Keratinocyte (primary cell): ENCODE measurements at regions not wholly inside any gene's neighbourhood (a gene's known extent, or its start where the extent isn't known, plus 50 kb on each side); places are given as distances from the start of the nearest gene placed in this dataset.

Source experiments
- DNase-seq: peaks from one replicate; pipeline ENCODE4 v3.0.0-alpha.2; 2011; ENCODE audit warnings: low read depth, missing footprints, low spot score
- FAIRE-seq: peaks from 2 replicates; lab custom pipeline; 2011; peaks lifted over from hg19 to GRCh38; lab: Jason Lieb, UNC
- H2AFZ ChIP-seq: 2 replicates; pipeline ENCODE4 v1.6.0; 2012; ENCODE audit warnings: low read length, control low read depth, inconsistent platforms; ENCODE audit not compliant: control insufficient read depth
- H3K27ac ChIP-seq: 2 replicates; pipeline ENCODE4 v1.5.1; 2011; ENCODE audit warnings: low read length; ENCODE audit not compliant: control insufficient read depth, insufficient read depth
- H3K27me3 ChIP-seq: 3 replicates; pipeline ENCODE4 v1.6.0; 2011; ENCODE audit warnings: low read length; ENCODE audit not compliant: control insufficient read depth, insufficient read depth; ENCODE audit errors: extremely low read depth
- H3K36me3 ChIP-seq, 2 experiments: 2 replicates in 1 of 2; 3 replicates in 1 of 2; pipeline ENCODE4 v1.5.1; 2011; ENCODE audit warnings: low read length in 2 of 2, mild to moderate bottlenecking in 1 of 2; ENCODE audit not compliant: control insufficient read depth in 2 of 2, insufficient read depth in 2 of 2; ENCODE audit errors: extremely low read depth in 1 of 2
- H3K4me1 ChIP-seq: 3 replicates; pipeline ENCODE4 v1.5.1; 2011; ENCODE audit warnings: low read length; ENCODE audit not compliant: control insufficient read depth, insufficient read depth; ENCODE audit errors: extremely low read depth
- H3K4me2 ChIP-seq: 3 replicates; pipeline ENCODE4 v1.6.0; 2011; ENCODE audit warnings: low read depth, low read length; ENCODE audit not compliant: control insufficient read depth, insufficient read depth; ENCODE audit errors: extremely low read depth
- H3K4me3 ChIP-seq, 3 experiments: fragments of 200-600 bp in 1 of 3; sonication (generic) in 1 of 3; 2 replicates in 2 of 3; 3 replicates in 1 of 3; pipeline ENCODE4 v1.5.1; 2011 to 2016; ENCODE audit warnings: low read length in 3 of 3, mild to moderate bottlenecking in 3 of 3, control low read depth in 2 of 3, inconsistent platforms in 1 of 3, low read depth in 1 of 3, mixed read lengths in 1 of 3, mixed run types in 1 of 3, moderate library complexity in 1 of 3; ENCODE audit not compliant: control insufficient read depth in 2 of 3, insufficient read depth in 2 of 3; ENCODE audit errors: extremely low read depth in 1 of 3
- H3K79me2 ChIP-seq: 2 replicates; pipeline ENCODE4 v1.6.0; 2012; ENCODE audit warnings: low read length; ENCODE audit not compliant: control insufficient read depth, insufficient read depth
- H3K9ac ChIP-seq: 3 replicates; pipeline ENCODE4 v1.6.0; 2011; ENCODE audit warnings: low read length; ENCODE audit not compliant: control insufficient read depth, insufficient read depth; ENCODE audit errors: extremely low read depth
- H3K9me1 ChIP-seq: 3 replicates; pipeline ENCODE4 v1.6.0; 2011; ENCODE audit warnings: low read length; ENCODE audit not compliant: control insufficient read depth, insufficient read depth; ENCODE audit errors: extremely low read depth
- H3K9me3 ChIP-seq: 2 replicates; pipeline ENCODE4 v1.5.1; 2012; ENCODE audit warnings: low read depth, low read length; ENCODE audit not compliant: control insufficient read depth
- H4K20me1 ChIP-seq: 3 replicates; pipeline ENCODE4 v1.6.0; 2011; ENCODE audit warnings: low read length; ENCODE audit not compliant: control insufficient read depth, insufficient read depth; ENCODE audit errors: extremely low read depth
- EZH2 ChIP-seq: IDR thresholded peaks from one replicate; pipeline ENCODE4 v1.6.1; 2012; ENCODE audit warnings: inconsistent platforms, mild to moderate bottlenecking, low read length, moderate library complexity
- dilution Hi-C: fragments of 300-500 bp; cut with MboI; formaldehyde crosslinking; loops from one replicate; pipeline ENCODE4 v1.7.0; 2020; ENCODE audit warnings: low sequenced_read_pairs; ENCODE audit not compliant: extremely low pct_ligation_motif_present
- TF ChIP-seq, protein P1 (sequence below), 3 experiments: IDR thresholded peaks in 1 of 3; conservative IDR thresholded peaks in 1 of 3; optimal IDR thresholded peaks in 1 of 3; 2 replicates in 2 of 3; 3 replicates in 1 of 3; pipeline versions ENCODE3 to v1.5.1; 2011; ENCODE audit warnings: low read length in 3 of 3, mild to moderate bottlenecking in 3 of 3, moderate library complexity in 2 of 3, control low read depth in 1 of 3, inconsistent platforms in 1 of 3; ENCODE audit not compliant: insufficient read depth in 2 of 3; ENCODE audit errors: extremely low read depth in 1 of 3

DNA sequence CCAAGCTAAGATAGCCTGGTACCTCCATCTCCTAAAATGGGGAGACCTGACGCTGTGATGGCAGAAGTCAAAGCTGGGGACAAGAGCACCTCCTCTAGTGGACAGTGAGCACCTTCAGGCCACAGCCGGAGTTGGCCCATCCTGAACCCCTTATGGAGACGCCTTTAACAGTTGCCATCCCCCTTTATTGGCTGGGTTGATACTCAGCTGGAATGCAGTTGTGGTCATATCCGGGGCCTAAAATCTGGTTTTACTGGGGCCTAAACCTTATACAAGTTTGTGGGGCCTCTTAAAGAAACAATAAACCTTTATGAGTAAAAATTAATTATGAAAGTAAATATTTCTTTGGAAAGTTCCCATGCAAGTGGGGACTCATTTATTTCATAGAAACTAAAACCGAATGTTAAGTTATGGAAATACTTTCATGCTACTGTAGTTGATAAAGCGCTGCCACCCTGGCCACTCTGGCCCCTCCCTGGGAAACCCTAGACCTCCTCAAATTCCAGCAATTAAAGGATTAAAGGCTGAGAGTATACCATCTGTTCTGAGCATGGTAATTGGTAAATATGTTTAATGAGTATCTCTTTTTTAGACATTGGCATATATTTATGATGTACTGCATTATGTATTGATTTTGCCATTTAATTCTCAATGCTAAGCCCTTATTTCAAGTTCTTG, 95.1 kb upstream of the SASH1 start:
- no peaks in the 10 kb centered on the region for H4K20me1 ChIP-seq
- H2AFZ ChIP-seq, result no peak overlapping the region
- H3K9ac ChIP-seq, result no peak overlapping the region
- no peak overlapping the region for H3K27ac ChIP-seq
- H3K79me2 ChIP-seq, result no peaks in the 10 kb centered on the region
- H3K4me1 ChIP-seq, result peaks cover 2% of the 10 kb centered on the region
- TF ChIP-seq, protein P1, sequence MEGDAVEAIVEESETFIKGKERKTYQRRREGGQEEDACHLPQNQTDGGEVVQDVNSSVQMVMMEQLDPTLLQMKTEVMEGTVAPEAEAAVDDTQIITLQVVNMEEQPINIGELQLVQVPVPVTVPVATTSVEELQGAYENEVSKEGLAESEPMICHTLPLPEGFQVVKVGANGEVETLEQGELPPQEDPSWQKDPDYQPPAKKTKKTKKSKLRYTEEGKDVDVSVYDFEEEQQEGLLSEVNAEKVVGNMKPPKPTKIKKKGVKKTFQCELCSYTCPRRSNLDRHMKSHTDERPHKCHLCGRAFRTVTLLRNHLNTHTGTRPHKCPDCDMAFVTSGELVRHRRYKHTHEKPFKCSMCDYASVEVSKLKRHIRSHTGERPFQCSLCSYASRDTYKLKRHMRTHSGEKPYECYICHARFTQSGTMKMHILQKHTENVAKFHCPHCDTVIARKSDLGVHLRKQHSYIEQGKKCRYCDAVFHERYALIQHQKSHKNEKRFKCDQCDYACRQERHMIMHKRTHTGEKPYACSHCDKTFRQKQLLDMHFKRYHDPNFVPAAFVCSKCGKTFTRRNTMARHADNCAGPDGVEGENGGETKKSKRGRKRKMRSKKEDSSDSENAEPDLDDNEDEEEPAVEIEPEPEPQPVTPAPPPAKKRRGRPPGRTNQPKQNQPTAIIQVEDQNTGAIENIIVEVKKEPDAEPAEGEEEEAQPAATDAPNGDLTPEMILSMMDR (optimal IDR thresholded peaks at IDR 0.05 in 1 of 3, IDR thresholded peaks at IDR 0.05 in 1 of 3, conservative IDR thresholded peaks at IDR 0.05 in 1 of 3; ENCODE audit: extremely low read depth in 1 of 3, insufficient read depth in 2 of 3, low read length in 3 of 3), result no peak
- TF ChIP-seq EZH2, result no peak
- no peaks in the 10 kb centered on the region for H3K9me1 ChIP-seq
- FAIRE-seq, result no peak
- H3K4me2 ChIP-seq, result no peak overlapping the region
- dilution Hi-C loops, result no loop called here
- no peak for DNase-seq
- H3K4me3 ChIP-seq, result no peak overlapping the region
- no peaks in the 10 kb centered on the region for H3K9me3 ChIP-seq
- no peaks in the 10 kb centered on the region for H3K27me3 ChIP-seq
- H3K36me3 ChIP-seq, result no peaks in the 10 kb centered on the region

DNA sequence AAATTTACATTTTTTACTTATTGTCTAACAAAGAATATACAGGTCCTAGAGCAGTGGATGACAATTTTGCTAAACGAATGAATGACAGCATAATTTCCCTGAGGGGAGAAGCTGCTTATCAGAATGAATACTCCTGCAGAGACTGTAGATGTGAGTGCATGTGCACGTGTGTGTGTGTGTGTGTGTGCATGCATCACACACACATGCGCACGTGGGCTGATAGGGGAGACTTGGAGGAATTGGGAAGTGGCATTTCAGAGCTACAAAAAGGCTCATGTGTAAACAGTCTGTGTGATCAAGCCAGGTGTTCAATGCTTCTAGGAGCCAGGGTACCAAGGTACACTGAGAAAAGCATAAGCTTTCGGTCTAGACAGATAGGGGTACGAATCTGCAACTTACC, 93.5 kb upstream of the SASH1 start:
- H3K4me1 ChIP-seq, result peaks cover 2% of the 10 kb centered on the region
- H3K9me1 ChIP-seq, result no peaks in the 10 kb centered on the region
- no peaks in the 10 kb centered on the region for H3K36me3 ChIP-seq
- no peaks in the 10 kb centered on the region for H3K9me3 ChIP-seq
- no peaks in the 10 kb centered on the region for H4K20me1 ChIP-seq
- H3K79me2 ChIP-seq, result no peaks in the 10 kb centered on the region
- no peak overlapping the region for H3K9ac ChIP-seq
- dilution Hi-C loops, result no loop called here
- no peaks in the 10 kb centered on the region for H3K27me3 ChIP-seq
- FAIRE-seq (no peak), DNase-seq (no peak)
- H3K27ac ChIP-seq, result no peak overlapping the region
- no peak for TF ChIP-seq EZH2
- TF ChIP-seq, protein P1 (optimal IDR thresholded peaks at IDR 0.05 in 1 of 3, IDR thresholded peaks at IDR 0.05 in 1 of 3, conservative IDR thresholded peaks at IDR 0.05 in 1 of 3; ENCODE audit: extremely low read depth in 1 of 3, insufficient read depth in 2 of 3, low read length in 3 of 3), result no peak
- H2AFZ ChIP-seq, result no peak overlapping the region
- H3K4me3 ChIP-seq, result no peak overlapping the region
- no peak overlapping the region for H3K4me2 ChIP-seq
